SK-N-SH treated with all-trans-retinoic acid at 6 μM for 48 hours (cell line): ENCODE measurements at regions not wholly inside any gene's neighbourhood (a gene's known extent, or its start where the extent isn't known, plus 50 kb on each side); places are given as distances from the start of the nearest gene placed in this dataset.

Source experiments
- ATAC-seq: fragments of 200-7000 bp; cut with Tn5 transposase; 3 replicates; pipeline ENCODE4 v1.9.1; 2020; ENCODE audit warnings: mild to moderate bottlenecking, moderate library complexity
- ARNTL ChIP-seq: fragments of 450-650 bp; formaldehyde crosslinking; IDR thresholded peaks from 2 replicates; pipeline ENCODE4 v1.5.0; 2020; ENCODE audit warnings: low read depth, mild to moderate bottlenecking, moderate library complexity, borderline replicate concordance
- CSDC2 ChIP-seq: fragments of 250-450 bp; sonication (Bioruptor Pico); IDR thresholded peaks from 2 replicates; pipeline ENCODE4 v1.5.0; 2020; ENCODE audit warnings: mild to moderate bottlenecking, moderate library complexity
- CSRNP3 ChIP-seq: fragments of 250-450 bp; sonication (Bioruptor Pico); IDR thresholded peaks from 2 replicates; pipeline ENCODE4 v1.5.1; 2021; ENCODE audit warnings: mild to moderate bottlenecking, moderate library complexity
- ESRRG ChIP-seq: fragments of 250-450 bp; sonication (Bioruptor Pico); IDR thresholded peaks from 2 replicates; pipeline ENCODE4 v1.6.1; 2021; ENCODE audit warnings: mild to moderate bottlenecking
- GLIS3 ChIP-seq: fragments of 250-450 bp; sonication (Bioruptor Pico); IDR thresholded peaks from 2 replicates; pipeline ENCODE4 v1.5.0; 2020; ENCODE audit warnings: mild to moderate bottlenecking, moderate library complexity
- ISL1 ChIP-seq: fragments of 250-450 bp; sonication (Bioruptor Pico); IDR thresholded peaks from 2 replicates; pipeline ENCODE4 v2.1.2; 2022; ENCODE audit warnings: mild to moderate bottlenecking, moderate library complexity
- OSR1 ChIP-seq: fragments of 250-450 bp; sonication (Bioruptor Pico); IDR thresholded peaks from 2 replicates; pipeline ENCODE4 v1.8.0; 2022; ENCODE audit warnings: moderate library complexity, mild to moderate bottlenecking, inconsistent platforms
- PATZ1 ChIP-seq: fragments of 250-450 bp; sonication (Bioruptor Pico); IDR thresholded peaks from 2 replicates; pipeline ENCODE4 v1.8.0; 2020; ENCODE audit warnings: mild to moderate bottlenecking, moderate library complexity, borderline replicate concordance
- POU6F1 ChIP-seq: fragments of 250-450 bp; sonication (Bioruptor Pico); IDR thresholded peaks from 2 replicates; pipeline ENCODE4 v1.8.0; 2021; ENCODE audit warnings: low read depth, mild to moderate bottlenecking, moderate library complexity, borderline replicate concordance
- PPARA ChIP-seq: fragments of 250-450 bp; sonication (Bioruptor Pico); IDR thresholded peaks from 2 replicates; pipeline ENCODE4 v1.5.0; 2020; ENCODE audit warnings: mild to moderate bottlenecking, borderline replicate concordance
- RARB ChIP-seq: fragments of 250-450 bp; sonication (Bioruptor Pico); IDR thresholded peaks from 2 replicates; pipeline ENCODE4 v1.8.0; 2021; ENCODE audit warnings: mild to moderate bottlenecking, moderate library complexity
- SNAI2 ChIP-seq: fragments of 250-450 bp; sonication (Bioruptor Pico); IDR thresholded peaks from 2 replicates; pipeline ENCODE4 v1.5.0; 2020; ENCODE audit warnings: mild to moderate bottlenecking, moderate library complexity
- TCF4 ChIP-seq: fragments of 250-450 bp; sonication (Bioruptor Pico); IDR thresholded peaks from 2 replicates; pipeline ENCODE4 v1.8.0; 2021; ENCODE audit warnings: mild to moderate bottlenecking, moderate library complexity, borderline replicate concordance
- TOX ChIP-seq: fragments of 250-450 bp; sonication (Bioruptor Pico); IDR thresholded peaks from 2 replicates; pipeline ENCODE4 v1.8.0; 2021; ENCODE audit warnings: mild to moderate bottlenecking, moderate library complexity, borderline replicate concordance
- TSHZ2 ChIP-seq: fragments of 250-450 bp; sonication (Bioruptor Pico); IDR thresholded peaks from 2 replicates; pipeline ENCODE4 v1.5.0; 2020; ENCODE audit warnings: mild to moderate bottlenecking, moderate library complexity
- ZC3H10 ChIP-seq: fragments of 250-450 bp; sonication (Bioruptor Pico); IDR thresholded peaks from 2 replicates; pipeline ENCODE4 v1.5.1; 2021; ENCODE audit warnings: mild to moderate bottlenecking, moderate library complexity
- ZFP3 ChIP-seq: fragments of 250-450 bp; sonication (Bioruptor Pico); IDR thresholded peaks from 2 replicates; pipeline ENCODE4 v1.5.0; 2020; ENCODE audit warnings: mild to moderate bottlenecking, moderate library complexity
- ZNF565 ChIP-seq: fragments of 450-650 bp; formaldehyde crosslinking; conservative IDR thresholded peaks from 2 replicates; pipeline ENCODE4 v1.5.0; 2020; ENCODE audit warnings: low read depth, mild to moderate bottlenecking, moderate library complexity
- ZNF70 ChIP-seq: fragments of 450-650 bp; formaldehyde crosslinking; IDR thresholded peaks from 2 replicates; pipeline ENCODE4 v1.5.0; 2020; ENCODE audit warnings: mild to moderate bottlenecking, moderate library complexity
- ZNF8 ChIP-seq: fragments of 450-650 bp; formaldehyde crosslinking; IDR thresholded peaks from 2 replicates; pipeline ENCODE4 v1.5.0; 2020; ENCODE audit warnings: mild to moderate bottlenecking, moderate library complexity

GRCh38 chr5:173733831-173734501 is 117.5 kb upstream of the BOD1 start:
- ATAC-seq, result no peak
- TF ChIP-seq ARNTL (CRISPR knock-in tag), result no peak
- TF ChIP-seq ESRRG (CRISPR knock-in tag), result no peak
- TF ChIP-seq TOX, result no peak
- TF ChIP-seq TSHZ2, result no peak
- no peak for TF ChIP-seq ZNF565 (CRISPR knock-in tag)
- TF ChIP-seq CSRNP3 (CRISPR knock-in tag), result no peak
- TF ChIP-seq ISL1, result no peak
- no peak for TF ChIP-seq ZNF8 (CRISPR knock-in tag)
- TF ChIP-seq GLIS3 (CRISPR knock-in tag), result no peak
- no peak for TF ChIP-seq POU6F1 (CRISPR knock-in tag)
- TF ChIP-seq ZC3H10, result no peak
- TF ChIP-seq ZNF70 (CRISPR knock-in tag), result no peak
- no peak for TF ChIP-seq PATZ1
- no peak for TF ChIP-seq SNAI2 (CRISPR knock-in tag)
- TF ChIP-seq RARB (CRISPR knock-in tag), result no peak
- no peak for TF ChIP-seq PPARA
- TF ChIP-seq CSDC2 (CRISPR knock-in tag), result no peak
- TF ChIP-seq ZFP3 (CRISPR knock-in tag), result no peak
- TF ChIP-seq TCF4 (CRISPR knock-in tag), result no peak
- TF ChIP-seq, all 23 proteins: peak for 0

GRCh38 chr5:173734716-173735115 is 118.3 kb upstream of the BOD1 start:
- no peak for TF ChIP-seq TOX
- no peak for TF ChIP-seq ZNF70 (CRISPR knock-in tag)
- TF ChIP-seq SNAI2 (CRISPR knock-in tag), result no peak
- TF ChIP-seq, all 23 proteins: peak for 0
- no peak for ATAC-seq

GRCh38 chr5:173735184-173735583 is 118.7 kb upstream of the BOD1 start:
- no peak for TF ChIP-seq TOX
- TF ChIP-seq ISL1, result no peak
- TF ChIP-seq ZNF8 (CRISPR knock-in tag), result no peak
- no peak for TF ChIP-seq OSR1 (CRISPR knock-in tag)
- TF ChIP-seq PATZ1, result no peak
- no peak for TF ChIP-seq GLIS3 (CRISPR knock-in tag)
- TF ChIP-seq TCF4 (CRISPR knock-in tag), result no peak
- TF ChIP-seq POU6F1 (CRISPR knock-in tag), result no peak

More at GRCh38 chr5:173735184-173735583, 118.7 kb upstream of the BOD1 start:
- no peak for ATAC-seq
